Raji (cell line): ENCODE measurements at regions not wholly inside any gene's neighbourhood (a gene's known extent, or its start where the extent isn't known, plus 50 kb on each side); places are given as distances from the start of the nearest gene placed in this dataset.

Source experiments
- POLR2A ChIP-seq: IDR thresholded peaks from 2 replicates; pipeline ENCODE4 v1.6.1; 2011; ENCODE audit warnings: low read depth, low read length, control low read depth; ENCODE audit not compliant: insufficient read depth

- no peak for TF ChIP-seq POLR2A
Measured at GRCh38 chr15:98528046-98528725, 120.2 kb upstream of the IGF1R start.

- no peak for TF ChIP-seq POLR2A
Measured at GRCh38 chr15:98529205-98530145, 118.9 kb upstream of the IGF1R start.

- TF ChIP-seq POLR2A, result no peak
Measured at GRCh38 chr15:98530570-98530969, 117.8 kb upstream of the IGF1R start.

GRCh38 chr15:98532063-98532462 lies 116.3 kb upstream of the IGF1R start:
- TF ChIP-seq POLR2A, result no peak

GRCh38 chr15:98536976-98537375 lies 111.4 kb upstream of the IGF1R start:
- TF ChIP-seq POLR2A, result no peak

- no peak for TF ChIP-seq POLR2A
Measured at GRCh38 chr15:98537516-98538060, 110.8 kb upstream of the IGF1R start.

- TF ChIP-seq POLR2A, result no peak
Measured at GRCh38 chr15:98541519-98541918, 106.8 kb upstream of the IGF1R start.

- TF ChIP-seq POLR2A, result no peak
Measured at GRCh38 chr15:98543237-98543636, 105.1 kb upstream of the IGF1R start.

GRCh38 chr15:98546329-98546728 lies 102.0 kb upstream of the IGF1R start:
- no peak for TF ChIP-seq POLR2A

- no peak for TF ChIP-seq POLR2A
Measured at GRCh38 chr15:98547275-98547674, 101.1 kb upstream of the IGF1R start.

- no peak for TF ChIP-seq POLR2A
Measured at GRCh38 chr15:98547741-98548138, 100.6 kb upstream of the IGF1R start.

GRCh38 chr15:98548139-98548971 lies 100.0 kb upstream of the IGF1R start:
- TF ChIP-seq POLR2A, result no peak

GRCh38 chr15:98549003-98549402 lies 99.3 kb upstream of the IGF1R start:
- TF ChIP-seq POLR2A, result no peak

GRCh38 chr15:98549741-98550140 lies 98.6 kb upstream of the IGF1R start:
- no peak for TF ChIP-seq POLR2A

GRCh38 chr15:98551936-98552562 lies 96.3 kb upstream of the IGF1R start:
- TF ChIP-seq POLR2A, result no peak
